HG03460 (cell line): ENCODE measurements at regions not wholly inside any gene's neighbourhood (a gene's known extent, or its start where the extent isn't known, plus 50 kb on each side); places are given as distances from the start of the nearest gene placed in this dataset.

ENCODE experiments used
- ATAC-seq: cut with Tn5 transposase; IDR thresholded peaks from one replicate; pipeline ENCODE4 v1.9.1; 2021; ENCODE audit not compliant: unreplicated experiment

- no peak for ATAC-seq
Observed at GRCh38 chr16:56140645-56141044, 50.6 kb upstream of the GNAO1 start.

GRCh38 chr16:56137269-56137668 lies 54.0 kb upstream of the GNAO1 start:
- no peak for ATAC-seq

- ATAC-seq = no peak
Observed at GRCh38 chr16:56136256-56136655, 55.0 kb upstream of the GNAO1 start.

- no peak for ATAC-seq
Observed at GRCh38 chr16:56134790-56135189, 56.5 kb upstream of the GNAO1 start.

GRCh38 chr16:56125922-56126321 lies 65.4 kb upstream of the GNAO1 start:
- no peak for ATAC-seq

- ATAC-seq = no peak
Observed at GRCh38 chr16:56122251-56122650, 69.0 kb upstream of the GNAO1 start.

- no peak for ATAC-seq
Observed at GRCh38 chr16:56121156-56121500, 70.2 kb upstream of the GNAO1 start.

- ATAC-seq = no peak
Observed at GRCh38 chr16:56120447-56121155, 70.7 kb upstream of the GNAO1 start.

GRCh38 chr16:56119133-56119532 lies 72.2 kb upstream of the GNAO1 start:
- no peak for ATAC-seq

GRCh38 chr16:56116577-56116964 lies 74.7 kb upstream of the GNAO1 start:
- ATAC-seq = no peak

- no peak for ATAC-seq
Observed at GRCh38 chr16:56115817-56116576, 75.3 kb upstream of the GNAO1 start.

GRCh38 chr16:56113223-56113622 lies 78.1 kb upstream of the GNAO1 start:
- ATAC-seq = no peak

- ATAC-seq = no peak
Observed at GRCh38 chr16:56111100-56111499, 80.2 kb upstream of the GNAO1 start.

GRCh38 chr16:56109994-56110393 lies 81.3 kb upstream of the GNAO1 start:
- no peak for ATAC-seq

GRCh38 chr16:56109205-56109604 lies 82.1 kb upstream of the GNAO1 start:
- no peak for ATAC-seq

- ATAC-seq = no peak
Observed at GRCh38 chr16:56108724-56109123, 82.6 kb upstream of the GNAO1 start.

- ATAC-seq = no peak
Observed at GRCh38 chr16:56108056-56108471, 83.2 kb upstream of the GNAO1 start.

GRCh38 chr16:56106527-56106926 lies 84.8 kb upstream of the GNAO1 start:
- ATAC-seq = no peak

GRCh38 chr16:56102906-56103305 lies 88.4 kb upstream of the GNAO1 start:
- no peak for ATAC-seq

- ATAC-seq = no peak
Observed at GRCh38 chr16:56102183-56102686, 89.1 kb upstream of the GNAO1 start.

- no peak for ATAC-seq
Observed at GRCh38 chr16:56101480-56101879, 89.8 kb upstream of the GNAO1 start.

- ATAC-seq = no peak
Observed at GRCh38 chr16:56097306-56097705, 94.0 kb upstream of the GNAO1 start.
